RWPE2 (cell line): ENCODE measurements at regions not wholly inside any gene's neighbourhood (a gene's known extent, or its start where the extent isn't known, plus 50 kb on each side); places are given as distances from the start of the nearest gene placed in this dataset.

ENCODE experiments used
- ATAC-seq: fragments of 200-7000 bp; cut with Tn5 transposase; 3 replicates; pipeline ENCODE4 v1.9.1; 2021; ENCODE audit warnings: low read depth
- DNase-seq: peaks from one replicate; pipeline ENCODE4 v3.0.0-alpha.2; 2020; ENCODE audit warnings: low spot score
- H3K27ac ChIP-seq: fragments of 450-650 bp; 2 replicates; pipeline ENCODE4 v1.5.1; 2017; ENCODE audit warnings: mild to moderate bottlenecking; ENCODE audit not compliant: poor library complexity, severe bottlenecking
- H3K27me3 ChIP-seq: fragments of 250-450 bp; sonication (Bioruptor Pico); 2 replicates; pipeline ENCODE4 v1.5.1; 2021; ENCODE audit warnings: mild to moderate bottlenecking, moderate library complexity; ENCODE audit not compliant: insufficient read depth, poor library complexity, severe bottlenecking
- H3K36me3 ChIP-seq: fragments of 250-450 bp; sonication (Bioruptor Pico); 2 replicates; pipeline ENCODE4 v1.5.1; 2020; ENCODE audit warnings: low read depth, mild to moderate bottlenecking, moderate library complexity
- H3K4me1 ChIP-seq: fragments of 250-450 bp; sonication (Bioruptor Pico); 2 replicates; pipeline ENCODE4 v1.5.1; 2021; ENCODE audit warnings: mild to moderate bottlenecking, moderate library complexity; ENCODE audit not compliant: insufficient read depth, poor library complexity, severe bottlenecking
- H3K4me3 ChIP-seq: fragments of 250-450 bp; sonication (Bioruptor Pico); 2 replicates; pipeline ENCODE4 v1.5.1; 2021; ENCODE audit warnings: mild to moderate bottlenecking, moderate library complexity; ENCODE audit not compliant: severe bottlenecking
- H3K9me3 ChIP-seq: fragments of 250-450 bp; sonication (Bioruptor Pico); 2 replicates; pipeline ENCODE4 v1.5.1; 2021; ENCODE audit warnings: mild to moderate bottlenecking, moderate library complexity; ENCODE audit not compliant: severe bottlenecking
- TF ChIP-seq, protein P1 (sequence below): fragments of 450-650 bp; IDR thresholded peaks from one replicate; pipeline ENCODE4 v1.5.1; 2017; ENCODE audit warnings: mild to moderate bottlenecking, moderate library complexity; ENCODE audit not compliant: poor library complexity, severe bottlenecking

DNA sequence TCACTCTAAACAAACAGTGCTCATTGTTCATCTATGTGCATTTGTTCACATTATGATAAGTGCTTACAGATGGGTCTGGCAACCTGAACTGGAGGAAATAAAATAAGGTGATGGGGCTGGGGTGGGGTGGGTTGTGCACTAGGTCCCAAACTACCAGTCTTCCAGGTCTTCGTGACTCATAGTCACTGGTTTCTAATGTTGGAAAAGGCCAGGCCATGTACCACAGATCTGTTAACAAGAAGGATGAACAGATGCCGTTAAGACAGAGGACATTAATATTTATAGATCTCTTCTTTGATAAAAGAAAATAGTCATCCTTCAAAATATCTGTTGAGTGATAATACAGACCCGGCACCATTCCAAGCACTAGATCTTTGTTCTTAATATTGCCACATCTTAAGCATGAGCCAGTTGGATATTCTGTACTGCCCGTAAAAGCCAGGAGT is 71.4 kb upstream of the STARD4 start:
- no peak overlapping the region for H3K4me3 ChIP-seq
- H3K27me3 ChIP-seq: no peaks in the 10 kb centered on the region
- no peak overlapping the region for H3K27ac ChIP-seq
- DNase-seq (no peak), ATAC-seq (no peak)
- no peaks in the 10 kb centered on the region for H3K9me3 ChIP-seq
- TF ChIP-seq, protein P1, sequence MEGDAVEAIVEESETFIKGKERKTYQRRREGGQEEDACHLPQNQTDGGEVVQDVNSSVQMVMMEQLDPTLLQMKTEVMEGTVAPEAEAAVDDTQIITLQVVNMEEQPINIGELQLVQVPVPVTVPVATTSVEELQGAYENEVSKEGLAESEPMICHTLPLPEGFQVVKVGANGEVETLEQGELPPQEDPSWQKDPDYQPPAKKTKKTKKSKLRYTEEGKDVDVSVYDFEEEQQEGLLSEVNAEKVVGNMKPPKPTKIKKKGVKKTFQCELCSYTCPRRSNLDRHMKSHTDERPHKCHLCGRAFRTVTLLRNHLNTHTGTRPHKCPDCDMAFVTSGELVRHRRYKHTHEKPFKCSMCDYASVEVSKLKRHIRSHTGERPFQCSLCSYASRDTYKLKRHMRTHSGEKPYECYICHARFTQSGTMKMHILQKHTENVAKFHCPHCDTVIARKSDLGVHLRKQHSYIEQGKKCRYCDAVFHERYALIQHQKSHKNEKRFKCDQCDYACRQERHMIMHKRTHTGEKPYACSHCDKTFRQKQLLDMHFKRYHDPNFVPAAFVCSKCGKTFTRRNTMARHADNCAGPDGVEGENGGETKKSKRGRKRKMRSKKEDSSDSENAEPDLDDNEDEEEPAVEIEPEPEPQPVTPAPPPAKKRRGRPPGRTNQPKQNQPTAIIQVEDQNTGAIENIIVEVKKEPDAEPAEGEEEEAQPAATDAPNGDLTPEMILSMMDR: no peak
- H3K4me1 ChIP-seq: peaks cover 6% of the 10 kb centered on the region
- no peaks in the 10 kb centered on the region for H3K36me3 ChIP-seq

DNA sequence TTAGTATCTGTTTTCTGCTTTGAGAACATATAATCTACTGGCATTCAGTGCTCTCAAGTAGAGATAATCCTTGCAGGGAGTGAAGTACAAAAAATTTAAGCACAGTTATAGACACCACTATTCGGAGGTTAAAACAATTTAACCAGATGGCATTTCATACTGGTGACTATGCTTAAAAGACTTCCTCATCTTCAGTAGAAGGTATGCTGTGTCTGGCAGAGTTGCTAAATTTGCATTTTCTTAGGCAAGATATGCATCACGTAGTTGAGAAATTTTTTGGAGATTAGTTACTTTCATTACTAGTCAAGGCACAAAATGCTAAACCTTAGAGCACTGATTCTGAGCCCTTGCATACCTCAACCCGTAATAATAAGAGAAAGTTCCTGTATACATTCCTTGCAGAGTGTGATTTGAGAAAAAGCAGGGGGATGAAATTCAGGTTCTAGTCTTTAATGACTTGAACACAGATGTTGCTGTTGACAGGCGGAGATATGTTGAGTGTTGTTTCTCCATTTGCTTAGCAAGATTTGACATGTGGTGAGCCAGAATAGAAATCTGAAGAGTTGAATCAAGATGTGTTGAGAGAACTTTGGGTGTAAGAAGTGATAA is 70.8 kb upstream of the STARD4 start:
- DNase-seq (no peak), ATAC-seq (peak; percentile 91)
- Histone ChIP-seq H3K36me3 (no peaks in the 10 kb centered on the region), H3K4me3 (no peak overlapping the region), H3K9me3 (no peaks in the 10 kb centered on the region), H3K27me3 (no peaks in the 10 kb centered on the region), H3K27ac (no peak overlapping the region), H3K4me1 (peaks cover 6% of the 10 kb centered on the region)
- TF ChIP-seq, protein P1: no peak

DNA sequence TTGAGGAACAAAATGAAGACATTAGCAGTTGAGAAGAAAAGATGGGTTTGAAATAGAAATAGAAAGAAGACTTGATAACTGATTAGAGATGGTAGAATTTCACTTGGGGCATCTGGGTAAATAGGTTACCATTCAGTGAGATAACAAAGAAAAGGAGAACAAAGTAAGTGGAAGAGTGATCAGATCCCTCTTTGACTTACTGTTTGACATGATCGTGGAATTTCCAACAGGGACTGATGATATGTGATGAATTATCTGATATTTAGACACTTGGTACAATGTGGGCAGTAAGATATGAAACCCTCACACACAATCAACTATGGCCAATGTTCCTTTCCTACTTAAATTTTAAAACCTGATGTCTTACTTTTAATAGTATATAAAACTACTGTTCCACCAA is 70.1 kb upstream of the STARD4 start:
- TF ChIP-seq, protein P1: no peak
- no peaks in the 10 kb centered on the region for H3K36me3 ChIP-seq
- no peaks in the 10 kb centered on the region for H3K27me3 ChIP-seq
- H3K27ac ChIP-seq: no peak overlapping the region
- DNase-seq (no peak), ATAC-seq (no peak)
- peaks cover 6% of the 10 kb centered on the region for H3K4me1 ChIP-seq
- H3K4me3 ChIP-seq: no peak overlapping the region
- no peaks in the 10 kb centered on the region for H3K9me3 ChIP-seq

DNA sequence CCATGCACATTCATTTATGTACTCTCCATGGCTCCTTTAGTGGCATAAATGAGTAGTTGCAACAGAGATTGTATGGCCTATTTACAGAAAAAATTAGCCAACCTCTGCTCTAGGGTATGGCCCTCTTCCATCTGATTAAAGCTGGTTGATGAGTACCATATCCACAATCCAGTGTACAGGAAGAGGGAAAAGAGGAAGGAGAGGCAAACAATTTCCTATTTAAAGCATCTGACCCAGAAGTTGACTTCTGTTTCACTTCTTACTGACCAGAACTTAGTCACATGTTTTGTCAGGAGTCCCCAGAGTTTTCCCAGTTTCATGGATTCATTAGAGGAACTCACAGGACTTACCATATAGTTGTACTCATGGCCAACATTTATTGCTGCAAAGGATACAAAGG is 68.6 kb upstream of the STARD4 start:
- no peak for ATAC-seq
- Histone ChIP-seq H3K4me1 (peaks cover 6% of the 10 kb centered on the region), H3K9me3 (no peaks in the 10 kb centered on the region), H3K36me3 (no peaks in the 10 kb centered on the region), H3K4me3 (no peak overlapping the region), H3K27ac (no peak overlapping the region), H3K27me3 (no peaks in the 10 kb centered on the region)
- TF ChIP-seq, protein P1: no peak
- DNase-seq: no peak

DNA sequence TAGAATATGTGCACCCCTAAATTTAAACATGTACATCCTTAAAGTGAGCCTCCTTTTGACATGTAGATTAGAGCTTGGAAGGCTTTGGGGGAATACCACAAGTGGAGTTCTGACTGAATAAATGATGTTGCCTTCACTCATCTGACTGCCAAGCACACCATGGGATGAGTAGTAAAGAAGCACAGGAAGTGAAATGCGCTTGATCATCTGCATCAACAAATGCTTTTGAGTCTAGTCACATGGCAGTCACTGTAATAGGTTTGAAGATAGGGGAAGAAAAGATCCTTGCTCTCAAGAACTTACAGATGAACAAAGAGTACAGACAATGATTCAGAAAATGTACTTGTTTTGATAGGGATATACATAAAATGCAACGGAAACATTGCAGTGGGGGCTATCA is 62.0 kb upstream of the STARD4 start:
- H3K9me3 ChIP-seq: no peaks in the 10 kb centered on the region
- no peak overlapping the region for H3K27ac ChIP-seq
- no peaks in the 10 kb centered on the region for H3K27me3 ChIP-seq
- DNase-seq (no peak), ATAC-seq (no peak)
- no peaks in the 10 kb centered on the region for H3K4me1 ChIP-seq
- TF ChIP-seq, protein P1: no peak
- H3K4me3 ChIP-seq: no peak overlapping the region
- no peaks in the 10 kb centered on the region for H3K36me3 ChIP-seq
